ENCODE measurements at regions not wholly inside any gene's neighbourhood (a gene's known extent, or its start where the extent isn't known, plus 50 kb on each side); places are given as distances from the start of the nearest gene placed in this dataset.

DNA sequence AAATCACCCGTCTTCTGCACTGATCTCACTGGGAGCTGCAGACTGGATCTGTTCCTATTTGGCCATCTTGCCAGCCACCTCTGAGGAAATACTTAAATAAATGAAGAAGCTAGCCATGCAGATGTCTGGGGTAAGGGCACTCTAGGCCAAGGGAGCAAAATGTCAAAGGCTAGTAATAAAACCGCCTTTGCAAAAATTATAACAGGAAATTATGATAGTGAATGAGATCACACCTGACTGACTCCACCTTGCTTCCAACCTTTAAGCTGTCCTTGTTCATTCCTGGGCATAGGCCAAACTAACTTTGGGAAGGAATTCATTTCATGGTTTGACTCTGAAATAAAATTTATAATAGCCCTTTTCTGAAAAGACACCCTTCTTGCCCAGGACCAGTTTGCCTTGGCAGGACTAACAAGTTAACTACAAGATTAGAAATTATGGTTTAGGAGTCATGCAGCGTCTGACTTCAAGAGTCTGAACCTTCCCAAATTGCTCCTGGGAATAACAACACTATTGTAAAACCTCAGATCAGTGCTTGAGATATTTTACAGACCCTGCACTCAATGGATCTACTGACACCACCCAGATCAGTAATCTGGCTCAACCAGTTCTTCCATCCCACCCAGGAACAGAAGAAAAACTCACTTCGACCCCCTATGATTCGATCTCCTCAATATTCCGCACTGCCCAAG is 246.9 kb upstream of the HDX start:
- Histone ChIP-seq H3K9me3 (ENCODE audit: insufficient read depth, low read depth, low read length) (no peaks in the 10 kb centered on the region), H3K27me3 (ENCODE audit: insufficient read depth, low read length, poor library complexity, severe bottlenecking) (no peaks in the 10 kb centered on the region)
- TF ChIP-seq EZH2phosphoT487 (IDR thresholded peaks at IDR 0.05; ENCODE audit: borderline replicate concordance) = no peak
- no peak for TF ChIP-seq CTCF (conservative IDR thresholded peaks at IDR 0.05; ENCODE audit: low read length)

GRCh38 chrX:84760560-84760959 is 243.1 kb upstream of the APOOL start:
- no peak overlapping the region for H2AFZ ChIP-seq (ENCODE audit: low read length)
- H3K36me3 ChIP-seq (ENCODE audit: insufficient read depth, low read length) = no peaks in the 10 kb centered on the region
- H3K4me2 ChIP-seq (ENCODE audit: low read depth, low read length, poor library complexity, severe bottlenecking) = no peak overlapping the region
- no peaks in the 10 kb centered on the region for H3K27me3 ChIP-seq (ENCODE audit: insufficient read depth, low read length, poor library complexity, severe bottlenecking)
- no peaks in the 10 kb centered on the region for H4K20me1 ChIP-seq (ENCODE audit: insufficient read depth, low read length, poor library complexity, severe bottlenecking)
- no peak overlapping the region for H3K9ac ChIP-seq (ENCODE audit: low read depth, low read length, poor library complexity, severe bottlenecking)
- no peaks in the 10 kb centered on the region for H3K9me3 ChIP-seq (ENCODE audit: insufficient read depth, low read depth, low read length)
- H3K9me2 ChIP-seq (replicated peaks; ENCODE audit: low read depth, low read length) = no peaks in the 10 kb centered on the region
- no peaks in the 10 kb centered on the region for H3F3A ChIP-seq (ENCODE audit: low read depth)
- H3K4me1 ChIP-seq (ENCODE audit: insufficient read depth, low read length, poor library complexity, severe bottlenecking) = no peaks in the 10 kb centered on the region
- H3K4me3 ChIP-seq (ENCODE audit: low read length, poor library complexity, severe bottlenecking) = no peak overlapping the region
- H3K79me2 ChIP-seq (ENCODE audit: insufficient read depth, low read length) = no peaks in the 10 kb centered on the region
- TF ChIP-seq EZH2phosphoT487 (IDR thresholded peaks at IDR 0.05; ENCODE audit: borderline replicate concordance) (no peak), CTCF (conservative IDR thresholded peaks at IDR 0.05; ENCODE audit: low read length) (no peak)

More for the DNA sequence above, 246.9 kb upstream of the HDX start:
- Histone ChIP-seq H4K20me1 (ENCODE audit: insufficient read depth, low read length, poor library complexity, severe bottlenecking) (no peaks in the 10 kb centered on the region), H3K9me2 (replicated peaks; ENCODE audit: low read depth, low read length) (no peaks in the 10 kb centered on the region), H3K4me1 (ENCODE audit: insufficient read depth, low read length, poor library complexity, severe bottlenecking) (no peaks in the 10 kb centered on the region), H2AFZ (ENCODE audit: low read length) (no peak overlapping the region), H3K36me3 (ENCODE audit: insufficient read depth, low read length) (no peaks in the 10 kb centered on the region), H3F3A (ENCODE audit: low read depth) (no peaks in the 10 kb centered on the region), H3K4me2 (ENCODE audit: low read depth, low read length, poor library complexity, severe bottlenecking) (no peak overlapping the region), H3K9ac (ENCODE audit: low read depth, low read length, poor library complexity, severe bottlenecking) (no peak overlapping the region), H3K4me3 (ENCODE audit: low read length, poor library complexity, severe bottlenecking) (no peak overlapping the region), H3K79me2 (ENCODE audit: insufficient read depth, low read length) (no peaks in the 10 kb centered on the region)

DNA sequence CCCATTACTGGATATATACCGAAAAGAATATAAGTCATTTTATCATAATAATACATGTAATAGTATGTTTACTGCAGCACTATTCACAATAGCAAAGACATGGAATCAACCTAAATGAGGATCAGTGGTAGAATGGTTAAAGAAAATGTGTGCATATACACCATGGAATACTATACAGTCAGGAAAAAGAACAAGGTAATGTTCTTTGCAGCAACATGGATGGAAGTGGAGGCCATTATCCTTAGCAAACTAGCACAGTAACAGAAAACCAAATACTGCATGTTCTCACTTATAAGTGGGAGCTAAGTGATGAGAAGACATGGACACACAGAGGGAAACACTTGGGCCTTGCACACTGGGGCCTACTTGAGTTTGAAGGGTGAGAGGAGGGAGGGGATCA is 207.4 kb upstream of the APOOL start:
- Histone ChIP-seq H3K4me1 (ENCODE audit: insufficient read depth, low read length, poor library complexity, severe bottlenecking) (no peaks in the 10 kb centered on the region), H3K4me3 (ENCODE audit: low read length, poor library complexity, severe bottlenecking) (no peak overlapping the region), H3K9ac (ENCODE audit: low read depth, low read length, poor library complexity, severe bottlenecking) (no peak overlapping the region), H3K4me2 (ENCODE audit: low read depth, low read length, poor library complexity, severe bottlenecking) (no peak overlapping the region), H3K9me2 (replicated peaks; ENCODE audit: low read depth, low read length) (no peaks in the 10 kb centered on the region), H3K36me3 (ENCODE audit: insufficient read depth, low read length) (no peaks in the 10 kb centered on the region), H3K27me3 (ENCODE audit: insufficient read depth, low read length, poor library complexity, severe bottlenecking) (no peaks in the 10 kb centered on the region), H3K79me2 (ENCODE audit: insufficient read depth, low read length) (no peaks in the 10 kb centered on the region), H4K20me1 (ENCODE audit: insufficient read depth, low read length, poor library complexity, severe bottlenecking) (no peaks in the 10 kb centered on the region), H2AFZ (ENCODE audit: low read length) (no peak overlapping the region), H3K9me3 (ENCODE audit: insufficient read depth, low read depth, low read length) (no peaks in the 10 kb centered on the region), H3F3A (ENCODE audit: low read depth) (no peaks in the 10 kb centered on the region)
- no peak for TF ChIP-seq EZH2phosphoT487 (IDR thresholded peaks at IDR 0.05; ENCODE audit: borderline replicate concordance)
- no peak for TF ChIP-seq CTCF (conservative IDR thresholded peaks at IDR 0.05; ENCODE audit: low read length)
